IMR-90 (cell line): ENCODE measurements at regions not wholly inside any gene's neighbourhood (a gene's known extent, or its start where the extent isn't known, plus 50 kb on each side); places are given as distances from the start of the nearest gene placed in this dataset.

Experiments used
- ATAC-seq: fragments of 200-7000 bp; cut with Tn5 transposase; 2 replicates; pipeline ENCODE4 v1.9.1; 2020; ENCODE audit warnings: low read depth, mild to moderate bottlenecking, moderate library complexity
- BruUV-seq: library from RNA; stranded (reverse); fragments of 400-500 nt; replicated peaks from 2 replicates; lab custom pipeline; 2021; lab: Mats Ljungman, UMichigan
- CTCF ChIA-PET: fragments of 300-600 bp; formaldehyde crosslinking; extraction: SDS; loops from one replicate; lab custom pipeline; 2021; ENCODE audit warnings: antibody characterized with exemption; lab: Yijun Ruan, JAX
- POLR2A ChIA-PET: fragments of 300-600 bp; sonication (Branson Sonifier 250); formaldehyde crosslinking; loops from one replicate; lab custom pipeline; 2022; ENCODE audit warnings: antibody characterized with exemption; ENCODE audit not compliant: unreplicated experiment; lab: Charles Lee
- DNase-seq: peaks from one replicate; pipeline ENCODE4 v3.0.0; 2013
- H2AFZ ChIP-seq: replicated peaks from 2 replicates; pipeline ENCODE3; 2013; ENCODE audit warnings: low read length, mild to moderate bottlenecking; ENCODE audit not compliant: poor library complexity
- H2AK5ac ChIP-seq: 2 replicates; pipeline ENCODE4 v1.6.1; 2013; ENCODE audit warnings: low read depth, low read length, inconsistent platforms
- H2AK9ac ChIP-seq: replicated peaks from 2 replicates; pipeline ENCODE3; 2013; ENCODE audit warnings: mild to moderate bottlenecking, low read depth, low read length, moderate library complexity; ENCODE audit not compliant: poor library complexity
- H2BK120ac ChIP-seq: 2 replicates; pipeline ENCODE4 v1.6.1; 2013; ENCODE audit warnings: low read depth, low read length, inconsistent platforms
- H2BK15ac ChIP-seq: 3 replicates; pipeline ENCODE4 v1.6.1; 2013; ENCODE audit warnings: low read depth, low read length, inconsistent platforms
- H2BK20ac ChIP-seq: 2 replicates; pipeline ENCODE4 v1.6.1; 2013; ENCODE audit warnings: low read depth, mild to moderate bottlenecking, inconsistent platforms, low read length, moderate library complexity
- H2BK5ac ChIP-seq: 2 replicates; pipeline ENCODE4 v1.6.1; 2013; ENCODE audit warnings: mild to moderate bottlenecking, low read depth, low read length, inconsistent platforms; ENCODE audit not compliant: poor library complexity, severe bottlenecking
- H3K14ac ChIP-seq: replicated peaks from 2 replicates; pipeline ENCODE4 v1.6.1; 2013; ENCODE audit warnings: low read depth, low read length, inconsistent platforms
- H3K18ac ChIP-seq: 2 replicates; pipeline ENCODE4 v1.6.1; 2013; ENCODE audit warnings: low read depth, low read length, control low read depth
- H3K23ac ChIP-seq: 2 replicates; pipeline ENCODE4 v1.6.1; 2013; ENCODE audit warnings: low read depth, low read length, inconsistent platforms
- H3K27ac ChIP-seq: 2 replicates; pipeline ENCODE4 v1.5.1; 2013; ENCODE audit warnings: mild to moderate bottlenecking, control low read depth, low read length; ENCODE audit not compliant: insufficient read depth
- H3K27me3 ChIP-seq: 2 replicates; pipeline ENCODE4 v1.6.1; 2013; ENCODE audit warnings: low read length; ENCODE audit not compliant: control insufficient read depth, insufficient read depth
- H3K36me3 ChIP-seq: 2 replicates; pipeline ENCODE4 v1.6.1; 2013; ENCODE audit warnings: low read length, mixed read lengths; ENCODE audit not compliant: control insufficient read depth, insufficient read depth
- H3K4ac ChIP-seq: 2 replicates; pipeline ENCODE4 v1.6.1; 2013; ENCODE audit warnings: low read depth, low read length, inconsistent platforms
- H3K4me1 ChIP-seq: 2 replicates; pipeline ENCODE4 v1.6.1; 2013; ENCODE audit warnings: low read length, mixed read lengths; ENCODE audit not compliant: control insufficient read depth, insufficient read depth
- H3K4me2 ChIP-seq: 2 replicates; pipeline ENCODE4 v1.6.1; 2013; ENCODE audit warnings: low read depth, mild to moderate bottlenecking, control low read depth, low read length, moderate library complexity
- H3K4me3 ChIP-seq: 2 replicates; pipeline ENCODE4 v1.5.1; 2013; ENCODE audit warnings: low read depth, mild to moderate bottlenecking, control low read depth, low read length, moderate library complexity; ENCODE audit not compliant: insufficient read depth
- H3K56ac ChIP-seq: 2 replicates; pipeline ENCODE4 v1.6.1; 2013; ENCODE audit warnings: low read length, inconsistent platforms; ENCODE audit not compliant: insufficient read depth; ENCODE audit errors: extremely low read depth
- H3K79me1 ChIP-seq, 2 experiments: 2 replicates each; pipeline ENCODE4 v1.6.1; 2013; ENCODE audit warnings: low read length in 2 of 2, inconsistent platforms in 1 of 2, low read depth in 1 of 2
- H3K9ac ChIP-seq: 2 replicates; pipeline ENCODE4 v1.6.1; 2013; ENCODE audit warnings: low read depth, low read length, control low read depth
- H3K9me1 ChIP-seq: 2 replicates; pipeline ENCODE4 v1.6.1; 2013; ENCODE audit warnings: low read length, inconsistent platforms; ENCODE audit not compliant: insufficient read depth
- H3K9me3 ChIP-seq: 2 replicates; pipeline ENCODE4 v1.6.1; 2013; ENCODE audit warnings: low read length; ENCODE audit not compliant: control insufficient read depth, insufficient read depth
- H4K20me1 ChIP-seq: 2 replicates; pipeline ENCODE4 v1.6.1; 2013; ENCODE audit warnings: low read length, inconsistent platforms; ENCODE audit not compliant: insufficient read depth
- H4K5ac ChIP-seq: 2 replicates; pipeline ENCODE4 v1.6.1; 2013; ENCODE audit warnings: mild to moderate bottlenecking, low read depth, low read length, control low read depth
- H4K8ac ChIP-seq, 2 experiments: 2 replicates each; pipeline ENCODE4 v1.6.1; 2013; ENCODE audit warnings: low read depth in 2 of 2, low read length in 2 of 2, control low read depth in 1 of 2, inconsistent platforms in 1 of 2
- H4K91ac ChIP-seq: 2 replicates; pipeline ENCODE4 v1.6.1; 2013; ENCODE audit warnings: low read depth, low read length, inconsistent platforms; ENCODE audit not compliant: insufficient read depth
- CEBPB ChIP-seq: IDR thresholded peaks from 2 replicates; pipeline ENCODE4 v1.6.1; 2012; ENCODE audit warnings: low read depth, low read length, improper control_type of control experiment
- CHD1 ChIP-seq: IDR thresholded peaks from 2 replicates; pipeline ENCODE4 v1.6.1; 2012; ENCODE audit warnings: low read depth, low read length, improper control_type of control experiment
- CTCF ChIP-seq: conservative IDR thresholded peaks from 2 replicates; pipeline ENCODE4 v1.5.1; 2012; ENCODE audit warnings: mild to moderate bottlenecking, low read depth, low read length, improper control_type of control experiment
- ELK1 ChIP-seq: fragments of 150-350 bp; IDR thresholded peaks from 2 replicates; pipeline ENCODE4 v1.6.1; 2016; ENCODE audit warnings: low read depth, mild to moderate bottlenecking, low read length, moderate library complexity, borderline replicate concordance
- FOS ChIP-seq: fragments of 150-350 bp; IDR thresholded peaks from 2 replicates; pipeline ENCODE4 v1.6.1; 2016; ENCODE audit warnings: low read depth, low read length
- MAFK ChIP-seq: IDR thresholded peaks from 2 replicates; pipeline ENCODE4 v1.6.1; 2012; ENCODE audit warnings: low read depth, low read length, improper control_type of control experiment
- MAZ ChIP-seq: IDR thresholded peaks from 2 replicates; pipeline ENCODE4 v1.6.1; 2012; ENCODE audit warnings: low read depth, mild to moderate bottlenecking, low read length, improper control_type of control experiment, moderate library complexity, borderline replicate concordance
- MXI1 ChIP-seq: IDR thresholded peaks from 2 replicates; pipeline ENCODE4 v1.6.1; 2012; ENCODE audit warnings: low read depth, mild to moderate bottlenecking, low read length, moderate library complexity, borderline replicate concordance
- POLR2A ChIP-seq: IDR thresholded peaks from 2 replicates; pipeline ENCODE4 v1.6.1; 2012; ENCODE audit warnings: mild to moderate bottlenecking, low read depth, low read length
- RCOR1 ChIP-seq: IDR thresholded peaks from 2 replicates; pipeline ENCODE4 v1.6.1; 2012; ENCODE audit warnings: mild to moderate bottlenecking, low read length, improper control_type of control experiment; ENCODE audit not compliant: insufficient replicate concordance
- RFX5 ChIP-seq: IDR thresholded peaks from 2 replicates; pipeline ENCODE4 v1.8.0; 2012; ENCODE audit warnings: low read depth, mild to moderate bottlenecking, low read length, moderate library complexity
- SMC3 ChIP-seq: fragments of 150-350 bp; IDR thresholded peaks from 2 replicates; pipeline ENCODE4 v1.6.1; 2016; ENCODE audit warnings: low read depth, mild to moderate bottlenecking, antibody characterized with exemption, low read length, moderate library complexity
- USF2 ChIP-seq: fragments of 150-350 bp; IDR thresholded peaks from 2 replicates; pipeline ENCODE4 v1.6.1; 2017; ENCODE audit warnings: mild to moderate bottlenecking, antibody characterized with exemption, low read length, low read depth
- WGBS, 2 experiments: methylation state at CpG; one replicate each; pipeline versions ENCODE4 v1.1.5 to v1.1.7; 2013; ENCODE audit warnings: missing lambda C conversion rate in 2 of 2; ENCODE audit not compliant: insufficient read length in 1 of 2; ENCODE audit errors: extremely low coverage in 2 of 2; 5-methylcytosine and 5-hydroxymethylcytosine counted together
- dilution Hi-C: fragments of 300-500 bp; cut with HindIII; formaldehyde crosslinking; loops from one replicate; pipeline ENCODE4 v1.14.3; 2018; ENCODE audit warnings: low sequenced_read_pairs; ENCODE audit not compliant: unreplicated experiment
- in situ Hi-C: fragments of 300-500 bp; cut with MboI; formaldehyde crosslinking; loops from 3 replicates; pipeline ENCODE4 v1.14.3; 2019; ENCODE audit warnings: low sequenced_read_pairs, inconsistent platforms, mixed read lengths
- intact Hi-C: fragments of 100-400 bp; cut with micrococcal nuclease; formaldehyde crosslinking; loops from 2 replicates; pipeline ENCODE4 v1.10.0; 2022

- ATAC-seq (no peak), DNase-seq (no peak)
- Histone ChIP-seq H3K36me3 (no peaks in the 10 kb centered on the region), H2BK20ac (no peak overlapping the region), H3K79me1 (no peaks in the 10 kb centered on the region), H4K20me1 (no peaks in the 10 kb centered on the region), H2AK5ac (no peak overlapping the region), H3K9me1 (no peaks in the 10 kb centered on the region), H2AK9ac (no peak overlapping the region), H3K14ac (no peak overlapping the region), H3K56ac (no peak overlapping the region), H3K9me3 (peaks cover 4% of the 10 kb centered on the region), H3K4me2 (no peak overlapping the region), H3K9ac (no peak overlapping the region), H4K8ac (no peak overlapping the region), H3K27me3 (no peaks in the 10 kb centered on the region), H4K91ac (no peak overlapping the region), H3K23ac (no peak overlapping the region), H4K5ac (no peak overlapping the region), H2BK5ac (no peak overlapping the region), H3K4me1 (no peaks in the 10 kb centered on the region), H3K27ac (no peak overlapping the region), H3K18ac (no peak overlapping the region), H2BK15ac (no peak overlapping the region), H3K4ac (no peak overlapping the region), H2BK120ac (no peak overlapping the region), H2AFZ (no peak overlapping the region), H3K4me3 (no peak overlapping the region)
- POLR2A ChIA-PET = no interaction called here
- dilution Hi-C loops = no loop called here
- in situ Hi-C loops = no loop called here
- no CpG with 5 or more reads among the region's 1 CpG for WGBS, 2 experiments
- BruUV-seq = no TSS peak
- TF ChIP-seq CTCF (no peak), SMC3 (no peak), MAFK (no peak), POLR2A (no peak), RFX5 (no peak), MAZ (no peak), FOS (no peak), ELK1 (no peak), CHD1 (no peak), MXI1 (no peak), USF2 (no peak), RCOR1 (no peak), CEBPB (no peak)
- CTCF ChIA-PET = interaction anchor here (1.2 to 1.3 kb wide), 2 partner anchors 11 to 14 kb away, joined by 3 read pairs; no protein-coding TSS in a partner anchor
- intact Hi-C loops = no loop called here
These were observed 320.4 kb downstream of the CBLN2 start for GRCh38 chr18:72223733-72224132.
